ENCODE measurements at regions not wholly inside any gene's neighbourhood (a gene's known extent, or its start where the extent isn't known, plus 50 kb on each side); places are given as distances from the start of the nearest gene placed in this dataset.
A peak's percentile ranks its signal among the peaks of the same experiment; 100 is the strongest.
"Not testable (repeated sequence)": the region's sequence is repeated elsewhere in the genome, so short reads cannot be mapped to it uniquely, and the experiment has no call there.

GRCh38 chr3:177689869-177690268 is 492.6 kb upstream of the TBL1XR1 start:
- DNase-seq: no peak

DNA sequence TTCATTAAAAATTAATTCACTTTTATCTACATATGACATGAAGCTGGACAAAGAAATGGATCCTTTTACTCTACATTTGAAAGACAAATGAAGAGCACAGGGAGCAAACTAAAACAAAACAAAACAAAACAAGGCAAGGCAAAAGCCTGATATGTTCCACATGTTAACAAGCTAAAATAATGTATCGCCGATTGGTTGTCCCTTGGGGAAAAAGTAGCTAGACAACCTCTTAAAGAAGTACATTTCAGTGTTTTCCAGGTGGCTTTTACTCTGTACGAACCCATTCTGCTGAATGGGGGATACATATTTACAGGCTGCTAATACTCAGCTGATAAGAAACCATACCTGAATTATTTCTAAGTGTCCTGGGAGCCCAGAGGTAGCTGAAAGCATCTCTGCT is 493.0 kb upstream of the TBL1XR1 start:
- no peak for DNase-seq

DNA sequence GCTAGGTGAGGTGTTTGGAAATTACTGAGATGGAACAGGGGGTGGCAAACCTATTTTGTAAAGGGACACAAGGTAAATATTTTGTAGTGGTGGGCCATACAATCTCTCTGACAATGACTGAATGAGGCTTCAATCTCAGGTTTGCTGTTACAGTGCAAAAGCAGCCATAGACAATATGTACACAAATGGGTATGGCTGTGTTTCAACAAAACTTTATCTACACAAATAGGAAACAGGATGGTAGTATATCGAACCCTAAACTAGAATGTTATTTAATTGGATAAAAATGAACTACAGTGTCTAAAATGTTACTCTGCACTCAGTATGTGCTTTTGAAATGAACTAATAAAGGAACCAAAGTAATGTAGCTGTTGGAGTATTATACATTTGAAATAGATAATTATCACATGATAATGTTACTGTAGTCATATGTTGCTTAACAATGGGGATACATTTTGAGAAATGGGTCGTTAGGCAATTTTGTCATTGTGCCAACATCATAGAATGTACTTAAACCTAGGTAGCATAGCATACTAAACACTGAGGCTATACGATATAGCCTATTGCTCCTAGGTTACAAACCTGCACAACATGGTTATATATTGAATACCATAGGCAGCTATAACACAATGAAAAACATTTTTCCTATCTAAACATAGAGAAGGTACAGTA is 495.2 kb upstream of the TBL1XR1 start:
- DNase-seq: no peak

DNA sequence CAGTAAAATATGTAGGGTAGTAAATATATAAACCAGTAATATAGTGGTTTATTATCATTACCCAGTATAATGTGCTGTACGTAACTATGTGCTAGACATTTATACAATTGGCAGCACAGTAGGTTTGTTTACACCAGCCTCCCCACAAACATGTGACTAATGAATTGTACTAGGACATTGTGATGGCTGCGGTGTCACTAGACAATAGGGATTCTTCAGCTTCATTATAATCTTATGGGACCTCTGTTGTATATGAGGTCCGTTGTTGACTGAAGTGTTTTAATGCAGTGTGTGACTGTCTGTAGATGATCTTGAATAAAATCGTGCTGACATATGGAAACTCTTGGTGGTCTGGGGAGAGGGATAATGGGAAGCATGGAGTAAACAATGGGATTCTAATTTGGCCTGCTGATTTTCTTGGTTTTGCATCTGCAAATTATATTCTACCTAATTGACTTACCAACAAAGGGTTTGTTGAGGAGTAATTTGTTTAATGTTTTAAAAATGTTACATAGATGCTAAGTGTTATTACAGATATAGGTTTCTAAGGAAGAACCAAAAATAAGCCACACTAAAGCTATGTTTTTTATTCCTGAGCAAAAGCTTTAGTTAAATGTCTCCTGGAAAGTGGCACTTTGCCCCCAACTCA is 496.5 kb upstream of the TBL1XR1 start:
- DNase-seq: no peak

DNA sequence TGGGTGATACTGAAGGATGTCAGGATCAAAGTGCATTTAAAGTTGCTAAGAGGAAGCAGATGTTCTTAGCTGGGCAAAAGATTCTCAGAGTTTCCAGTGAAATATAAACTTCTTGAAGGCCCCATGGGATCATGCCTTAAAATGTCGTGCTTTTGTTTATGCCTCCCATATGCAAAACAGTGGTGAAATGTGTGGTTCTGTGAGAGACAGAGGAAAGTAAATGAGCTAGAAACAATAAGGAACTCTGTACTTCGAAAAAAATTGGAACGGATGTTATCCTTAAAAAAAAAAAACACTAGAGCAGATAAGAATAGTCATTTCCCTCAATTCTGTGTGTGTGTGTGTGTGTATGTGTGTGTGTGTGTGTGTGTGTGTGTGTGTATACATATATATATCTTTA is 497.0 kb upstream of the TBL1XR1 start:
- no peak for DNase-seq

- DNase-seq: no peak
These were observed 497.7 kb upstream of the TBL1XR1 start for GRCh38 chr3:177694951-177695350.

DNA sequence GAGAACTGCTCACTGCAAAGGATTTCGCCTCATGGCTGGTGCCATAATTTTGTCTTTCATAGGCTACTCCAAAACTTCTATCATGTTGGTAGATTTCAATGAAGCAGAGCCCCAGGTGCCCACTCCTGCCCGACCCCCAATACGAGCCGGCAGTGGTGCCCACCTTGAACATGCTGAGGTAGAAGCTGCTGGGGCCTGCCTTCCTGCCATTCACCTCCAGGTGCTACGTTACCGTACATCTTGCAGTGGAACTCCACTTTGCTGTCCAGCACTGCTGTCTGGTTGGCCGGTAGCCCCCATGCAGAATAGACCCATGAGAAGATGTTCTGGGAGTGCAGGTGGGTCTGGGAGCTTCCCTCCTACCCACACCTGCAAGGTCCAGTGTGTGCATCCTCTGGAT is 502.8 kb upstream of the TBL1XR1 start:
- DNase-seq: no peak

GRCh38 chr3:177703788-177704187 is 506.5 kb upstream of the TBL1XR1 start:
- no peak for DNase-seq

- no peak for DNase-seq
These were observed 508.9 kb upstream of the TBL1XR1 start for GRCh38 chr3:177705976-177706823.

GRCh38 chr3:177709470-177709869 is 512.2 kb upstream of the TBL1XR1 start:
- not testable (repeated sequence) for DNase-seq

- DNase-seq: no peak
These were observed 513.2 kb upstream of the TBL1XR1 start for GRCh38 chr3:177710506-177710905.

DNA sequence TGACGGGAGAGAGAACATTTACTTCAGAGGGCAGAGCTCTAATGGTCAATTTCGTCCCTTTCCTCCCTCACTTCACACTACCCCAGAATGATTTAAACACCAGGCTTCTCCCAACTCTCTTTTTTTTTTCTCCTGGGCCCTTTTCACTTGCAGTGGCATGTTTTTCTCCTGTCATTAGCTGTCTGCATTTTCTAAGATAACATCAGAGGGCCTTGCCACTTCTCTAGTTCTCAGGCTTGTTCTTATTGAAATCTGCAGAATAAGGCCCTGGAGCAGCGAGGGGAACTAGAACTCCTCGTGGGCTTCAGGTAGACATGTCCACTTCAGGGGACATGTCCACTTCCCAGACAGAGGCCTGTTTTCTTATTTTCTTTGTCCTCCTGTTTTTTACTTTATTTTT is 514.4 kb upstream of the TBL1XR1 start:
- DNase-seq: peak; percentile 75

DNA sequence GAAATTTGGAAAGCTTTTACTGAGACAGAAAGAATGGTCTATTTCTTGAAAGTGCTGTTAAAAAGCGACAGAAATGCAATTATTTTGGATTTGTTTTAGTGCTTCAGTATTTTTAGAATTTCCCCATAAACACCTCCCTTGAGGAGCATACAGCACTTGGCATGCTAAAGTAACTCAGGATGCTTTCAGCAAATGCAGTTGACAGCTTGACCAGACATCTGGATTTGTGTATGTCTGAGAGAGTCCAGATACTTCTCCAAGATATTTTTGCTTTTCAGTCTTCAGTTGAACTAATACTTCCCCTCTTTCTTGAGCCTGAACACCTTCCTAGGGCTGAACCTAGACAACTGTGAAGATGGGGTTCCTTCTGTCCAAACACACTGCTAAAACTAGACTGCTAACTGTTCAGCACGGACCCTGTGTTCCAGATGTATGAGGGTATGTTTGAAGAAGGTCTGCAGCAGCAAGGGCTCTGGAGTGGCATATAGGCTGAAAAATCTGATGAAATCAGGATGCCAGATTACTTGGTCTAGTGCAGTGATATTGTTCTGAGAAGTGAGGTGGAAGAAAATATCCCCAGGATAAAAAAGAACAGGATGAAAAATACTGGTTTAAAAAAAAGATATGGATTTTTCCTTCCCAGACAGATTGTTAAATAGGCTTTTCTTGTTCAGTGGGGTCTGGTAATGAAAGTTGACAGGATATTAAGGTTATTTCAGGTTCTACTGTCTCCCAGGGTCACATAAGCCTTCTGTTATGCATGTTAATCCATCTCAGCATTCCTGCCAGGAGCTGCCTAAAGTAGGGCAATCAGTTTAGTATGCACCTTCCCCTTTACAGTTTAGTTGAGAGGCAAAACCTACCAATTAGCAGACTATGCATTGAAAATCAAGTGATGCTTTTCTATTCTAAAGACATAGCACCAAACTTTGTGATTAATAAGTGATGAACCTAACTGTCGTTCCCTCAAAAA is 516.9 kb upstream of the TBL1XR1 start:
- no peak for DNase-seq

DNA sequence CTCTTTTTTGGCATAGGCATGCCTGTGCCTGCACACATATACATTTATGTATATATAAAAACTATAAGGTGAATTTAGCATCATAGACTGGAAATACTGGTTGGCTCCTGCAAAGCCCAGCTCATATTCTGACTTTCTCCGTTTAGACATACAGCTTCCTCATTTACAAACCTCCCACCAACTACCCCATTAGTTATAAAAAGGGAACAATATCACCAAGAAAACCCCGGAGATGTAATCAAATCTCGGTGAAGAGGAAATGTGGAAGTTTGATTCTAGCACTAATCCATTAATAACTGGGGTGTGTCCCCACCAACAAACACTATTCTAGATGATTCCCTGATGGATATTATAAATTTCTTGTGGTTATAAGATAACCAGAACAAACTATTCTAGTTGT is 517.7 kb upstream of the TBL1XR1 start:
- DNase-seq: no peak

GRCh38 chr3:177715980-177716379 is 518.7 kb upstream of the TBL1XR1 start:
- no peak for DNase-seq

- DNase-seq: not testable (repeated sequence)
These were observed 523.6 kb upstream of the TBL1XR1 start for GRCh38 chr3:177720927-177721326.

- DNase-seq: no peak
These were observed 524.8 kb upstream of the TBL1XR1 start for GRCh38 chr3:177721864-177722785.

DNA sequence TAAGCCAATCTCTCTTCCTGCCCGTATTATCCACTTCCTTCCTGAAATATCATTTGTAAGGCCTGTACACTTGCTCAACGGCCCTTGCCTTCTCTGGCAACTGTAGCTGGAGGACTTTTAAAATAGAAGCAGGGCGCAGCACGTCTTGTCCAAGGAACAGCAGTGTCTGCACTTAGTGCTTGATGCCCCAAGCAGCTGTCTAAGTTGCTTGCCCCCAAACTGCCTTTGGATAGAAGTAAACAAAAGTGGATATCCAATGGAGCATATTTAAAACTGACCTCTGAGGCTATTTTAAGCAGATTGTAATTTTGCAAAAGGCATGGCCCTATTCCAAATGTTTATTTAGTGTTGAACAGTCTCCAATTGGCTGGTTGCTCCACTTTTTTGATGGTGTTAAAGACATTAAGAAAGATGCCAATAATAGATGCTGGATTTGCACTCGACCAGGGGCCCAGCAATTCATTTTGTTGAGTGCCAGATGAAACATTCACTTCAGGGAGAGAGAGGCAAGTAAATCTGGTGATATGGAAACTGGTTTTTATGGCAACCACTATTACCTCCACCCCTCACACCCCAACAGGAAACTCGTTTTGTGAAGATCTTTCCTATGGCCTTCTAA is 526.8 kb upstream of the TBL1XR1 start:
- no peak for DNase-seq

- no peak for DNase-seq
These were observed 527.9 kb upstream of the TBL1XR1 start for GRCh38 chr3:177725165-177725564.

GRCh38 chr3:177726807-177727206 is 529.5 kb upstream of the TBL1XR1 start:
- peak; percentile 61 for DNase-seq

Data from islet precursor cell (in vitro differentiated cells).